Panc1 (cell line): ENCODE measurements at regions not wholly inside any gene's neighbourhood (a gene's known extent, or its start where the extent isn't known, plus 50 kb on each side); places are given as distances from the start of the nearest gene placed in this dataset.

Experiments used
- CTCF ChIP-seq: fragments of 450-650 bp; IDR thresholded peaks from 2 replicates; pipeline ENCODE4 v1.5.1; 2017; ENCODE audit warnings: mild to moderate bottlenecking
- POLR2AphosphoS5 ChIP-seq: IDR thresholded peaks from 2 replicates; pipeline ENCODE4 v1.6.1; 2012; ENCODE audit warnings: mild to moderate bottlenecking, low read depth, low read length, moderate library complexity
- TCF7L2 ChIP-seq: IDR thresholded peaks from 2 replicates; pipeline ENCODE4 v1.6.1; 2011; ENCODE audit warnings: mild to moderate bottlenecking, low read depth, low read length, inconsistent platforms

- TF ChIP-seq CTCF (no peak), TCF7L2 (no peak), POLR2AphosphoS5 (no peak)
These were observed 55.9 kb upstream of the GJB6 start for GRCh38 chr13:20287976-20288375.
